GM23248 (cell line): ENCODE measurements at regions not wholly inside any gene's neighbourhood (a gene's known extent, or its start where the extent isn't known, plus 50 kb on each side); places are given as distances from the start of the nearest gene placed in this dataset.

Experiments
- DNase-seq: peaks from one replicate; pipeline ENCODE4 v3.0.0-alpha.2; 2015
- H2AFZ ChIP-seq: fragments of 200-600 bp; sonication (generic); 2 replicates; pipeline ENCODE4 v1.6.1; 2016; ENCODE audit warnings: antibody characterized with exemption
- H3F3A ChIP-seq: fragments of 200-600 bp; sonication (generic); 2 replicates; pipeline ENCODE4 v1.6.1; 2016; ENCODE audit warnings: mild to moderate bottlenecking, antibody characterized with exemption, mixed run types; ENCODE audit not compliant: insufficient read depth
- H3K27ac ChIP-seq: fragments of 200-600 bp; sonication (generic); 2 replicates; pipeline ENCODE4 v1.5.1; 2016; ENCODE audit warnings: mild to moderate bottlenecking
- H3K27me3 ChIP-seq: fragments of 200-600 bp; sonication (generic); replicated peaks from 2 replicates; pipeline ENCODE4 v1.6.1; 2016; ENCODE audit warnings: mild to moderate bottlenecking; ENCODE audit not compliant: insufficient read depth
- H3K36me3 ChIP-seq: fragments of 200-600 bp; sonication (generic); 2 replicates; pipeline ENCODE4 v1.6.1; 2016; ENCODE audit warnings: low read depth, mild to moderate bottlenecking
- H3K4me1 ChIP-seq: fragments of 200-600 bp; sonication (generic); 2 replicates; pipeline ENCODE4 v1.6.1; 2016; ENCODE audit warnings: mild to moderate bottlenecking; ENCODE audit not compliant: insufficient read depth
- H3K4me2 ChIP-seq: fragments of 200-600 bp; sonication (generic); one replicate; pipeline ENCODE4 v1.6.1; 2016; ENCODE audit warnings: mild to moderate bottlenecking; ENCODE audit not compliant: unreplicated experiment
- H3K4me3 ChIP-seq: fragments of 200-600 bp; sonication (generic); 2 replicates; pipeline ENCODE4 v1.5.1; 2016; ENCODE audit warnings: mild to moderate bottlenecking
- H3K79me2 ChIP-seq: fragments of 200-600 bp; sonication (generic); 2 replicates; pipeline ENCODE4 v1.6.1; 2016; ENCODE audit warnings: mild to moderate bottlenecking; ENCODE audit not compliant: insufficient read depth
- H3K9ac ChIP-seq: fragments of 200-600 bp; sonication (generic); 2 replicates; pipeline ENCODE4 v1.6.1; 2016; ENCODE audit warnings: mild to moderate bottlenecking
- H3K9me2 ChIP-seq: fragments of 200-600 bp; sonication (generic); 2 replicates; pipeline ENCODE4 v1.6.1; 2016; ENCODE audit warnings: mixed run types, mild to moderate bottlenecking, moderate library complexity; ENCODE audit not compliant: insufficient read depth
- H3K9me3 ChIP-seq: fragments of 200-600 bp; sonication (generic); one replicate; pipeline ENCODE4 v1.6.1; 2017; ENCODE audit warnings: low read depth
- H4K20me1 ChIP-seq: fragments of 200-600 bp; sonication (generic); 2 replicates; pipeline ENCODE4 v1.6.0; 2016; ENCODE audit not compliant: insufficient read depth
- EZH2 ChIP-seq: fragments of 200-600 bp; sonication (generic); IDR thresholded peaks from 2 replicates; pipeline ENCODE4 v1.6.1; 2018; ENCODE audit warnings: antibody characterized with exemption, mild to moderate bottlenecking; ENCODE audit not compliant: insufficient read depth, poor library complexity, severe bottlenecking
- EZH2phosphoT487 ChIP-seq: fragments of 200-600 bp; sonication (generic); IDR thresholded peaks from 2 replicates; pipeline ENCODE4 v1.6.1; 2018; ENCODE audit warnings: antibody characterized with exemption, moderate library complexity, mild to moderate bottlenecking, low read depth; ENCODE audit not compliant: insufficient read depth
- WGBS, 2 experiments: methylation state at CpG; one replicate each; pipeline ENCODE4 v1.1.6; 2015 to 2017; ENCODE audit warnings: low lambda C conversion rate in 2 of 2, low coverage in 1 of 2; ENCODE audit errors: missing lambda C conversion rate in 2 of 2; 5-methylcytosine and 5-hydroxymethylcytosine counted together
- in situ Hi-C: fragments of 300-500 bp; cut with MboI; formaldehyde crosslinking; loops from 2 replicates; pipeline ENCODE4 v1.15.0; 2020

DNA sequence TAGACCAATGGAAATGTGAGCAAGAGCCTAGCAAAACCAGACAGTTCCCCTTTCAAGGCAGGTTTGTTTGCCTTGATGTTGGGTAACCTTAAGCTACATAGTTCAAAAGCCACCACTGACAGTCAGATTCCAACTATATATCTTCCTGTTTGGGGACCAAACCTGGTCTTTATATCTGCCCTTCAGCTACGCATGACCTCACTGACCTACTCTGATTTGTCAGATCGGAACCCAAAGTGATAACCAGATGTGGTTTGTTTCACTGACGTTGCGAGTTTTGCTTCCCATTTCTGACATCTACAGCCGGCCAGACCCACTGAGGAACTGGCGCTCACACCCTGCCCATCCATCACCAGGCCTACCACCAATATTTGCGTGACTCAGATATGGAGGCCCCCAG is 361.1 kb upstream of the CHRM3 start:
- Histone ChIP-seq H3K9ac (no peak overlapping the region), H3K79me2 (no peaks in the 10 kb centered on the region), H4K20me1 (no peaks in the 10 kb centered on the region), H3K36me3 (no peaks in the 10 kb centered on the region), H3K4me3 (no peak overlapping the region), H3K9me3 (no peaks in the 10 kb centered on the region), H3K27ac (no peak overlapping the region), H3K4me2 (no peak overlapping the region), H3K9me2 (no peaks in the 10 kb centered on the region), H3K4me1 (no peaks in the 10 kb centered on the region), H3F3A (no peaks in the 10 kb centered on the region), H3K27me3 (no peaks in the 10 kb centered on the region), H2AFZ (no peak overlapping the region)
- TF ChIP-seq EZH2 (no peak), EZH2phosphoT487 (no peak)
- 27 to 36% methylated on average over 7 of the region's 7 CpGs for WGBS, 2 experiments
- no peak for DNase-seq
- in situ Hi-C loops, result no loop called here

DNA sequence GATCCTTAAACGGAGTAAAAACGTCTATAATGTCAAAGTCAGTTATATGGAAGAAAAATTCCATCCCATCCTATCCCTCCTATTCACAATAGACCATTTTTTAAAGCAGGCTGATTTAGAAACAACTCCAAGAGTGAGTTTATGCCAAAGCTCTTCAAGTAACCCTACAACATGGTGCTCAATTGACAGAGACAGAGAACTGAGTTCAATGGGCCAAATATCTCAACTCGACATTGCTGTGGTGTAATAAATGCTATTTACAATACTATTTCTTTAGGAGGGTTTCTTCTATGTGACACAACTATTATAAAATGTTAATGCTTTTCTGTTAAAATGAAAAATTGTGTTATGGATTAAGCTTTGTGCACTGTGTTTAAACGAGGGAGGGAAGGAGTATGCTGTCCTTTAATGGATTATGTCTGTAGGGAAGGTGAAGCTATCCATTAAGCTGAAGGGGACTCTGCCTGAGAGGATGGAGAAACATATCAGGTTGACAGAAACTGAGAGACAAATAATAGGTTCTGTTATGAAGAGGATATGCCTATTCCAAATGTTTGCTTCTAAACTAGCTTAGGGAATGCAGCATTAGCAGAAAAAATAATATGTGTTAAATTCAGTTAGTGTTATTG is 362.5 kb upstream of the CHRM3 start:
- in situ Hi-C loops, result no loop called here
- no peaks in the 10 kb centered on the region for H3K27me3 ChIP-seq
- H4K20me1 ChIP-seq, result no peaks in the 10 kb centered on the region
- no peak for TF ChIP-seq EZH2phosphoT487
- TF ChIP-seq EZH2, result no peak
- H3K4me2 ChIP-seq, result no peak overlapping the region
- no peaks in the 10 kb centered on the region for H3K79me2 ChIP-seq
- no peaks in the 10 kb centered on the region for H3K9me3 ChIP-seq
- H3K9me2 ChIP-seq, result no peaks in the 10 kb centered on the region
- H3K27ac ChIP-seq, result no peak overlapping the region
- no peaks in the 10 kb centered on the region for H3K4me1 ChIP-seq
- H3K36me3 ChIP-seq, result no peaks in the 10 kb centered on the region
- no peak for DNase-seq
- H2AFZ ChIP-seq, result no peak overlapping the region
- WGBS, 2 experiments, result 6 to 7% methylated on average over 4 of the region's 4 CpGs
- no peak overlapping the region for H3K4me3 ChIP-seq
- H3K9ac ChIP-seq, result no peak overlapping the region
- no peaks in the 10 kb centered on the region for H3F3A ChIP-seq

DNA sequence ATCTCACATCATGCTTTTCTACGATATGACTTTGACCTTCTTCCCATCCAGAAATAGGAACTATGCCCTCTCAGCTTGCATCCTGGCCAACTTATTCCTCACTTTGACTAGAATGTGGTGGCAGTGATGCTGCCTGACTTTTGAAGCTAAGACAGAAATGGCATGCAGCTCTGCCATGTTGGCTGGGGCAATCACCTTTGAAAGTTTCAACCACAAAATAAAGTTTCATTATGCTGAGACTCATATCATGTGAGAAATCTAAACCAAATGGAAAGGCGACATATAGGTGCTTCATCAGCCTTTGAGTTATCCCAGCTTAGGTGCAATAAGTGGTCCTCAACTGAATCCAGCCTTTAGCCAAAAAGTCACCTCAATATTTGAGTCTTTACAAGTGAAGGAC is 370.0 kb upstream of the CHRM3 start:
- DNase-seq, result no peak
- Histone ChIP-seq H3K36me3 (no peaks in the 10 kb centered on the region), H3F3A (no peaks in the 10 kb centered on the region), H3K79me2 (no peaks in the 10 kb centered on the region), H4K20me1 (no peaks in the 10 kb centered on the region), H3K4me3 (no peak overlapping the region), H3K27ac (no peak overlapping the region), H2AFZ (no peak overlapping the region), H3K4me1 (no peaks in the 10 kb centered on the region), H3K9me2 (no peaks in the 10 kb centered on the region; the same call in 1 of the 2 replicates), H3K4me2 (no peak overlapping the region), H3K27me3 (no peaks in the 10 kb centered on the region), H3K9ac (no peak overlapping the region), H3K9me3 (no peaks in the 10 kb centered on the region)
- TF ChIP-seq EZH2phosphoT487 (no peak), EZH2 (no peak)
- WGBS, 2 experiments, result 17% methylated on average over 2 of the region's 2 CpGs
- in situ Hi-C loops, result no loop called here

DNA sequence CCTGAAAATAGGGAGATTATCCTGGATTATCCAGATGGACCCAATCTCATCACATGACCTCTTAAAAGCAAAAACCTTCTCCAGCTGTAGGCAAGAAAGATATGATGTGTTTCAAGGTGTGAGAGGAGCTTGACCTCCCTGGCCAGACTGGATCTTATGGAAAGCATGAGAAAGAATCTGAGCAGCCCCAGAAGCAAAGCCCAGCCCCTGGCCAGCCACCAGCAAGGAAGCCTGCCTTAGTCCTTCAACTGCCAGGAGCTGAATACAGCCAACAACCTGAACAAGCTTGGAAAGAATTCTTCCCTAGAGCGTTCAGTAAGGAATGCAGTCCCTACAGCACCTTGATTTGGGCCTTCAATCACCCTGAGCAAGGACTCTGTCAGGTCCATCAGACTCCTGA is 375.0 kb upstream of the CHRM3 start:
- H3K4me1 ChIP-seq, result no peaks in the 10 kb centered on the region
- no peaks in the 10 kb centered on the region for H4K20me1 ChIP-seq
- H3K9me3 ChIP-seq, result no peaks in the 10 kb centered on the region
- H2AFZ ChIP-seq, result no peak overlapping the region
- H3K9me2 ChIP-seq, result no peaks in the 10 kb centered on the region
- TF ChIP-seq EZH2, result no peak
- no peak for TF ChIP-seq EZH2phosphoT487
- no peaks in the 10 kb centered on the region for H3K36me3 ChIP-seq
- no peak for DNase-seq
- 7% methylated on average over 1 of the region's 1 CpG for WGBS, 2 experiments
- no peak overlapping the region for H3K4me3 ChIP-seq
- H3F3A ChIP-seq, result no peaks in the 10 kb centered on the region
- no peak overlapping the region for H3K27ac ChIP-seq
- H3K79me2 ChIP-seq, result no peaks in the 10 kb centered on the region
- in situ Hi-C loops, result no loop called here
- H3K9ac ChIP-seq, result no peak overlapping the region
- H3K27me3 ChIP-seq, result no peaks in the 10 kb centered on the region
- H3K4me2 ChIP-seq, result no peak overlapping the region

DNA sequence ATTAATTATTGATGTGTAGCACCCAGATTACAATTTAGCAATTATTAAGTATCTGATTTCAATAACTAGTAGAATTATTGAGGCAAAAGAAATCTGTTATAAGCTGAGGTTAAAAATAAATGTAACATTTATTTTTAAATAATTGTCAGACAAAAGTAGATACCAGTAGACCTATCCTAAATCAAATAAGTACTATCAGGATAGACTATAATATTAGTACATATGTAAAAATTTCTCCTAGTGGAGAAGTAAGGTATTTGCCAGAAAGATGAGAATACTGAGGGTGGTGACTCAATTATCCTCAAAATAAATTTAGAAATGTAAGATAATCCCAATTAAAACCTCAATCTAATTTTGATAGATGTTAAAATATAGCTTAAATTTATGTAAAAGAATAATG is 377.8 kb upstream of the CHRM3 start:
- H3K4me2 ChIP-seq, result no peak overlapping the region
- no peaks in the 10 kb centered on the region for H3K79me2 ChIP-seq
- no peaks in the 10 kb centered on the region for H4K20me1 ChIP-seq
- no peaks in the 10 kb centered on the region for H3K27me3 ChIP-seq
- H3F3A ChIP-seq, result no peaks in the 10 kb centered on the region
- no peak for DNase-seq
- H3K4me1 ChIP-seq, result no peaks in the 10 kb centered on the region
- in situ Hi-C loops, result no loop called here
- no peak overlapping the region for H3K27ac ChIP-seq
- no peaks in the 10 kb centered on the region for H3K9me2 ChIP-seq
- no peak overlapping the region for H3K9ac ChIP-seq
- no peaks in the 10 kb centered on the region for H3K9me3 ChIP-seq
- H3K4me3 ChIP-seq, result no peak overlapping the region
- no peak overlapping the region for H2AFZ ChIP-seq
- H3K36me3 ChIP-seq, result no peaks in the 10 kb centered on the region
- TF ChIP-seq EZH2phosphoT487 (no peak), EZH2 (no peak)
